ENCODE measurements at regions not wholly inside any gene's neighbourhood (a gene's known extent, or its start where the extent isn't known, plus 50 kb on each side); places are given as distances from the start of the nearest gene placed in this dataset.

DNA sequence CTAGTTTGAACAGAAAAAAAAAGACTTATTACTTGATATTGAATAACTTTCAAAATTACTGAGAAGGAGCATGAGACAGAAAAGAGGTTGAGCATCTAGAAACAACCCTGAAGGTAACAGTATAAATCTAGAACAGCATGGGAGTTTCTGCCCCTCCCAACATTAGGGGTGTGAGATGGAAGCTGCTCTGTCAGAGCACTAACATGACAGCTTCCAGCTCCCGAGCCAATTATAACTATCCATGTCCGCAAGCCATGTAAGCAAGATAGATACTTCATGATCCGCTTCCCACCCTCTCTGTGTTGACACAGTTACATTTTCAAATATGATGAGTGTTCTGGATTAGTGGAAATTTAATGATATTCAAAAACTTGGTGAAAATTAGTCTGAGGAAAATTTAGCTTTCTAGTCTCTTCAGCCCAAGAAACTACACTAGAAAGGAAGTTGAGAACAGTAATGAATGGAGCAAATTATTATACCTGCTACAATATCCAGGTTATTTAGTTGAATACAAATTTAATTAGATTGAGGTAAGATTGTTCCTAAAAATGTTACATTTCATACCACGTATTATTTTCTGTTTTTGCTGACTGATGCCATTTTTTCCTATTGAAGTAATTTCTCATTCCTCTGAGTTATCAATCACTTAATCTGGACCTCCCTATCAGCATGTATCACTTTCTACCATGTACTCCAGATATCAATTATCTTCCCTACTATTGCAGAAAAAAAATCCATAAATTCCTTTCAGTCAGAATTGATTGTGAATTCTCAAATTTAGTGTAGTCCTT is 129.3 kb upstream of the SLIT2 start:
- no peak for DNase-seq
- no peaks in the 10 kb centered on the region for H3K36me3 Mint-ChIP-seq (ENCODE audit: insufficient read depth in 1 of 3, low read depth in 3 of 3)
- no peaks in the 10 kb centered on the region for H4K20me1 ChIP-seq (ENCODE audit: control insufficient read depth, insufficient read depth, insufficient read length)
- H3K79me1 ChIP-seq (ENCODE audit: insufficient read depth, low read depth, low read length, poor library complexity, severe bottlenecking): no peaks in the 10 kb centered on the region
- no peak overlapping the region for H3K9ac ChIP-seq (ENCODE audit: extremely low read depth, insufficient read length, low read length)
- H3K4me2 ChIP-seq (ENCODE audit: insufficient read depth, insufficient read length, low read length): no peak overlapping the region
- no peak overlapping the region for H4K8ac ChIP-seq (replicated peaks; ENCODE audit: insufficient read length, low read depth, low read length)
- no peak overlapping the region for H3K56ac ChIP-seq (ENCODE audit: insufficient read length, low read depth, low read length)
- no peak overlapping the region for H3K14ac ChIP-seq (ENCODE audit: insufficient read depth, low read length)
- H2BK120ac ChIP-seq (ENCODE audit: low read depth, low read length, poor library complexity, severe bottlenecking): no peak overlapping the region
- H2AFZ ChIP-seq (ENCODE audit: low read length): no peak overlapping the region
- no peaks in the 10 kb centered on the region for H3K27me3 ChIP-seq (ENCODE audit: insufficient read depth, low read length)
- H2BK5ac ChIP-seq (ENCODE audit: insufficient read length, low read length): no peak overlapping the region
- H2BK20ac ChIP-seq (ENCODE audit: low read depth, low read length, poor library complexity, severe bottlenecking): no peak overlapping the region
- H3K9me3 Mint-ChIP-seq: no peaks in the 10 kb centered on the region
- H3K79me2 ChIP-seq (ENCODE audit: insufficient read depth, low read length): no peaks in the 10 kb centered on the region
- TF ChIP-seq, protein P1, sequence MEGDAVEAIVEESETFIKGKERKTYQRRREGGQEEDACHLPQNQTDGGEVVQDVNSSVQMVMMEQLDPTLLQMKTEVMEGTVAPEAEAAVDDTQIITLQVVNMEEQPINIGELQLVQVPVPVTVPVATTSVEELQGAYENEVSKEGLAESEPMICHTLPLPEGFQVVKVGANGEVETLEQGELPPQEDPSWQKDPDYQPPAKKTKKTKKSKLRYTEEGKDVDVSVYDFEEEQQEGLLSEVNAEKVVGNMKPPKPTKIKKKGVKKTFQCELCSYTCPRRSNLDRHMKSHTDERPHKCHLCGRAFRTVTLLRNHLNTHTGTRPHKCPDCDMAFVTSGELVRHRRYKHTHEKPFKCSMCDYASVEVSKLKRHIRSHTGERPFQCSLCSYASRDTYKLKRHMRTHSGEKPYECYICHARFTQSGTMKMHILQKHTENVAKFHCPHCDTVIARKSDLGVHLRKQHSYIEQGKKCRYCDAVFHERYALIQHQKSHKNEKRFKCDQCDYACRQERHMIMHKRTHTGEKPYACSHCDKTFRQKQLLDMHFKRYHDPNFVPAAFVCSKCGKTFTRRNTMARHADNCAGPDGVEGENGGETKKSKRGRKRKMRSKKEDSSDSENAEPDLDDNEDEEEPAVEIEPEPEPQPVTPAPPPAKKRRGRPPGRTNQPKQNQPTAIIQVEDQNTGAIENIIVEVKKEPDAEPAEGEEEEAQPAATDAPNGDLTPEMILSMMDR (conservative IDR thresholded peaks at IDR 0.05): no peak
- H3K4me1 ChIP-seq (ENCODE audit: insufficient read depth, low read length): no peaks in the 10 kb centered on the region
- no peak overlapping the region for H3K4me3 Mint-ChIP-seq
- no peaks in the 10 kb centered on the region for H3K27me3 Mint-ChIP-seq (ENCODE audit: low read depth)
- no peak overlapping the region for H2BK15ac ChIP-seq (ENCODE audit: low read depth, low read length)
- H3K23me2 ChIP-seq (ENCODE audit: insufficient read length, low read depth, low read length, poor library complexity, severe bottlenecking): no peaks in the 10 kb centered on the region
- H3K23ac ChIP-seq (ENCODE audit: insufficient read length, low read depth, low read length): no peak overlapping the region
- no peak overlapping the region for H3K27ac Mint-ChIP-seq
- no peak overlapping the region for H4K5ac ChIP-seq (ENCODE audit: insufficient read length, low read depth, low read length)
- H3K4ac ChIP-seq (ENCODE audit: low read depth, low read length): no peak overlapping the region
- H3T11ph ChIP-seq (ENCODE audit: low read length): no peak overlapping the region
- H3K27ac ChIP-seq (ENCODE audit: insufficient read length, low read depth, low read length): no peak overlapping the region
- H3K4me1 Mint-ChIP-seq: no peaks in the 10 kb centered on the region
- no peak overlapping the region for H2BK12ac ChIP-seq (ENCODE audit: insufficient read length, low read depth, low read length)
- WGBS (ENCODE audit: extremely low coverage, insufficient read length, low lambda C conversion rate): no CpG with 5 or more reads among the region's 4 CpGs
- no peaks in the 10 kb centered on the region for H3K9me3 ChIP-seq (ENCODE audit: control insufficient read depth, low read depth, low read length)
- no peak overlapping the region for H3K18ac ChIP-seq (ENCODE audit: insufficient read length, low read depth, low read length)
- H4K91ac ChIP-seq (ENCODE audit: insufficient read length, low read depth, low read length): no peak overlapping the region
- H2AK5ac ChIP-seq (ENCODE audit: insufficient read length, low read length): no peak overlapping the region
